GM18519 (cell line): ENCODE measurements at regions not wholly inside any gene's neighbourhood (a gene's known extent, or its start where the extent isn't known, plus 50 kb on each side); places are given as distances from the start of the nearest gene placed in this dataset.
A peak's percentile ranks its signal among the peaks of the same experiment; 100 is the strongest.

Source experiments
- ATAC-seq: cut with Tn5 transposase; IDR thresholded peaks from one replicate; pipeline ENCODE4 v1.9.1; 2021; ENCODE audit warnings: mild to moderate bottlenecking, moderate library complexity; ENCODE audit not compliant: unreplicated experiment, low FRiP score

GRCh38 chr2:196248467-196249094 is 77.2 kb upstream of the STK17B start:
- ATAC-seq: no peak

- ATAC-seq: no peak
Observed at GRCh38 chr2:196249171-196249570, 77.8 kb upstream of the STK17B start.

GRCh38 chr2:196249860-196250259 is 78.5 kb upstream of the STK17B start:
- peak; percentile 70 for ATAC-seq

GRCh38 chr2:196251132-196251531 is 79.8 kb upstream of the STK17B start:
- no peak for ATAC-seq

GRCh38 chr2:196252408-196253115 is 81.2 kb upstream of the STK17B start:
- ATAC-seq: peak; percentile 9

GRCh38 chr2:196253116-196253480 is 81.7 kb upstream of the STK17B start:
- ATAC-seq: peak; percentile 41

GRCh38 chr2:196256585-196256984 is 85.2 kb upstream of the STK17B start:
- ATAC-seq: no peak

GRCh38 chr2:196257086-196257485 is 85.7 kb upstream of the STK17B start:
- ATAC-seq: no peak

GRCh38 chr2:196258407-196258806 is 87.0 kb upstream of the STK17B start:
- ATAC-seq: no peak

- no peak for ATAC-seq
Observed at GRCh38 chr2:196259507-196260481, 88.4 kb upstream of the STK17B start.

- no peak for ATAC-seq
Observed at GRCh38 chr2:196260546-196260945, 89.2 kb upstream of the STK17B start.

- ATAC-seq: no peak
Observed at GRCh38 chr2:196262606-196263005, 91.2 kb upstream of the STK17B start.

GRCh38 chr2:196263181-196263747 is 91.9 kb upstream of the STK17B start:
- peak; percentile 88 for ATAC-seq

GRCh38 chr2:196266351-196266750 is 95.0 kb upstream of the STK17B start:
- no peak for ATAC-seq

- no peak for ATAC-seq
Observed at GRCh38 chr2:196266855-196267254, 95.5 kb upstream of the STK17B start.

- no peak for ATAC-seq
Observed at GRCh38 chr2:196268025-196268424, 96.6 kb upstream of the STK17B start.

- no peak for ATAC-seq
Observed at GRCh38 chr2:196268538-196269338, 97.4 kb upstream of the STK17B start.

GRCh38 chr2:196271795-196272194 is 100.4 kb upstream of the STK17B start:
- ATAC-seq: no peak

- ATAC-seq: peak; percentile 37
Observed at GRCh38 chr2:196274387-196274809, 103.0 kb upstream of the STK17B start.
